Sigmoid colon (tissue), 6 donors: ENCODE measurements at regions not wholly inside any gene's neighbourhood (a gene's known extent, or its start where the extent isn't known, plus 50 kb on each side); places are given as distances from the start of the nearest gene placed in this dataset.

Source experiments
- DNase-seq: peaks from one replicate; pipeline ENCODE4 v3.0.0-alpha.2; 2019
- H3K27ac ChIP-seq, 4 donors: fragments of 200-600 bp; sonication (generic); one replicate each; pipeline ENCODE4 v1.5.1; 2016 to 2019; ENCODE audit warnings: mild to moderate bottlenecking in 1 of 4
- H3K27me3 ChIP-seq, 3 donors: fragments of 200-600 bp; sonication (generic); one replicate each; pipeline ENCODE4 v1.5.1; 2019; ENCODE audit warnings: mild to moderate bottlenecking in 1 of 3
- H3K36me3 ChIP-seq, 4 donors: fragments of 200-600 bp; sonication (generic); one replicate each; pipeline ENCODE4 v1.5.1; 2016 to 2019
- H3K4me1 ChIP-seq, 4 donors: fragments of 200-600 bp; sonication (generic); one replicate each; pipeline ENCODE4 v1.5.1; 2017 to 2019
- H3K4me3 ChIP-seq, 4 donors: fragments of 200-600 bp; sonication (generic); one replicate each; pipeline ENCODE4 v1.5.1; 2017 to 2019; ENCODE audit warnings: mild to moderate bottlenecking in 2 of 4, moderate library complexity in 1 of 4
- H3K9me3 ChIP-seq, 4 donors: fragments of 200-600 bp in 3 of 4; sonication (generic) in 3 of 4; one replicate each; pipeline versions ENCODE4 v1.5.1 to v1.6.1; 2013 to 2019
- CTCF ChIP-seq, 4 experiments: fragments of 450-650 bp in 3 of 4; fragments of 200-600 bp in 1 of 4; IDR thresholded peaks; one replicate each; pipeline ENCODE4 v1.5.1; 2016 to 2019; ENCODE audit warnings: antibody characterized with exemption in 4 of 4, mild to moderate bottlenecking in 3 of 4, moderate library complexity in 2 of 4
- EP300 ChIP-seq, 4 donors: sonication (generic); formaldehyde crosslinking; IDR thresholded peaks; one replicate each; pipeline ENCODE4 v1.6.1; 2017; ENCODE audit warnings: antibody characterized with exemption in 4 of 4
- POLR2A ChIP-seq, 2 donors: fragments of 450-650 bp; IDR thresholded peaks; one replicate each; pipeline ENCODE4 v1.6.1; 2016; ENCODE audit warnings: antibody characterized with exemption in 2 of 2, mild to moderate bottlenecking in 2 of 2, moderate library complexity in 2 of 2
- POLR2AphosphoS5 ChIP-seq, 4 donors: sonication (generic); formaldehyde crosslinking; IDR thresholded peaks; one replicate each; pipeline ENCODE4 v1.6.1; 2017; ENCODE audit warnings: antibody characterized with exemption in 4 of 4
- WGBS, 2 donors: extraction: QIAGEN DNeasy Blood & Tissue Kit; methylation state at CpG; one replicate each; pipeline ENCODE4 v1.1.7; 2013; 5-methylcytosine and 5-hydroxymethylcytosine counted together
- intact Hi-C: fragments of 100-400 bp; cut with DNase I; formaldehyde crosslinking; loops from one replicate; pipeline ENCODE4 v1.15.1; 2023
- donor health status: healthy with polysubstance abuse.
- donor health status: healthy.

- intact Hi-C loops = no loop called here
Observed at GRCh38 chr11:36824349-36824748, 226.3 kb upstream of the RAG2 start.

DNA sequence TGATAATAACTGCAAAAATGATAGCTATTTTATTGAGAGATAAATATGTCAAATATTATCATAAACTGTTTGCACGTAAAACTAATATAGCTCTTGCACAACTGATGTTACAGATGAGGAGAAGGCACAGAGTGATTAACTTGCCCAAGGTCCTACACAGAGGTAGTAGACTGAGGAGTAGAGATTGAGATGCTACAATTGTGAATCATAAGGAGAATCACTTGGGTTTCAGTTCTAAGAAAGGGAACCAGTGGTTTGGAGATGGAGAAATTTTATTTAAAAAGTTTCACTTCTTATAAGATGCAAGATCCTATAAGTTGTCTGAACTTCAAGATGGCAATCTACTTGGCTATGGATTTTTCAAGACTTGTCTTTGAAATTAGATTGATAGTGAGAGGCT lies 224.8 kb upstream of the RAG2 start:
- H3K4me3 ChIP-seq = no peak overlapping the region
- H3K36me3 ChIP-seq = no peaks in the 10 kb centered on the region
- H3K4me1 ChIP-seq = no peaks in the 10 kb centered on the region
- no peaks in the 10 kb centered on the region for H3K9me3 ChIP-seq
- no peak for TF ChIP-seq EP300 (IDR thresholded peaks at IDR 0.05)
- no peak for TF ChIP-seq CTCF (IDR thresholded peaks at IDR 0.05)
- TF ChIP-seq POLR2AphosphoS5 (IDR thresholded peaks at IDR 0.05) = no peak
- no peak for TF ChIP-seq POLR2A (IDR thresholded peaks at IDR 0.05)
- no peak overlapping the region for H3K27ac ChIP-seq
- DNase-seq = no peak
- intact Hi-C loops = no loop called here
- H3K27me3 ChIP-seq = no peaks in the 10 kb centered on the region
- 79 to 90% methylated on average over 1 of the region's 1 CpG for WGBS, 2 donors

More at GRCh38 chr11:36824349-36824748, 226.3 kb upstream of the RAG2 start:
- H3K4me3 ChIP-seq = no peak overlapping the region
- no peak overlapping the region for H3K27ac ChIP-seq
- H3K4me1 ChIP-seq = no peaks in the 10 kb centered on the region
- H3K36me3 ChIP-seq = no peaks in the 10 kb centered on the region
- no peak for DNase-seq
- WGBS, 2 donors = 57 to 81% methylated on average over 1 of the region's 1 CpG
- TF ChIP-seq POLR2AphosphoS5 (IDR thresholded peaks at IDR 0.05) (no peak), POLR2A (IDR thresholded peaks at IDR 0.05) (no peak), EP300 (IDR thresholded peaks at IDR 0.05) (no peak), CTCF (IDR thresholded peaks at IDR 0.05) (no peak)
- no peaks in the 10 kb centered on the region for H3K27me3 ChIP-seq
- no peaks in the 10 kb centered on the region for H3K9me3 ChIP-seq

DNA sequence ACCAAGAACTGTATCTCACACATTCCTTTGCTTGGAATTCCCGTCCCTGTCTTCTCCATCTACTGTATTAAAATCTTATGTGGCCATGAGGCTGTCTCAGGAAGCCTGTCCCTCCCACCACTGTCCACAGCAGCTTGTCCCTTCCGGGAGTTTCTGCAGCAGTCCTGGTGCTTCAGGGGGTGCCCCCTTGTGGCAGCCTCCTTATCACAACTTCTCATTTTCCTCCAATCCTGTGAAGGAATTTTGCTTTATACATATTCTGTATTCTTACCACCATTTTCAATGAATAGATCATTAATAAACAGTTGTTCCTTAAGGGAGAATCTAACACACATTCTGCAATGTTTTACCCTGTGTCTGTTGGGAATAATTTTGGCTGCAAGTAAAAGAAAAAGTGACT lies 220.4 kb upstream of the RAG2 start:
- WGBS, 2 donors = 34 to 58% methylated on average over 2 of the region's 2 CpGs
- Histone ChIP-seq H3K36me3 (no peaks in the 10 kb centered on the region), H3K4me1 (no peaks in the 10 kb centered on the region), H3K27me3 (no peaks in the 10 kb centered on the region), H3K27ac (no peak overlapping the region), H3K9me3 (no peaks in the 10 kb centered on the region), H3K4me3 (no peak overlapping the region)
- DNase-seq = no peak
- intact Hi-C loops = no loop called here
- TF ChIP-seq EP300 (IDR thresholded peaks at IDR 0.05) (no peak), POLR2AphosphoS5 (IDR thresholded peaks at IDR 0.05) (no peak), CTCF (IDR thresholded peaks at IDR 0.05) (no peak), POLR2A (IDR thresholded peaks at IDR 0.05) (no peak)

DNA sequence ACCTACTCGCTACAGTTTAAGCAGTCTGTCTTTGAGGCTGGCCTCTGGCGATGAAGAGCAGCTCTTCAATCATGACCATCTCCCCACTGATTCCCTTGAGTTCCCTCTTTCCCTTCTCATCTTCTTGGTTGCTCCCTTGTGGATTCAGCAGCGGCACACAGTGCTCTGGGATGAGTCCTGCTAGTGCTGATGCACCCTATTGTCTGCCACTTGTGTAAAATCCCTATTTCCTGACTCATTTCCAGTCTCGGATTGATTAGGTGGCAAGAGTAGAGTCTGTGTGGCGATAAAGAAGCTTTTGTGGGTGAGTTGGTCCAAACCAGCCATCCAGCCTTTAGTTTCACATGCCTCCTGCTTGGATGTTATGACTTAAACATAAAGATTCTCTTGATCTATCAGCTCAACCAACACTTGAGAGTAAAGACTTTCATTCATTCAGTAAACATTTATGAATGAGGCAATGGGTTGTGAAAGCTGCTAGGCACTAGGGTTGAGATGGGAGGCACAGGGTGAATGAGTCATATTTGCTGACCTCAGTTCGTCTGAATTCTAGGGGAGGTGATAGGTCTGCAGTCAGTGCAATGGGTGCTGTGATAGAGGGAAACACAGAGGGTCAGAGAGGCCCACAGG lies 219.4 kb upstream of the RAG2 start:
- no peaks in the 10 kb centered on the region for H3K36me3 ChIP-seq
- intact Hi-C loops = no loop called here

More for the DNA sequence above, 219.4 kb upstream of the RAG2 start:
- no peaks in the 10 kb centered on the region for H3K9me3 ChIP-seq
- H3K4me3 ChIP-seq = no peak overlapping the region
- no peak for TF ChIP-seq POLR2A (IDR thresholded peaks at IDR 0.05)
- no peak for TF ChIP-seq EP300 (IDR thresholded peaks at IDR 0.05)
- TF ChIP-seq CTCF (IDR thresholded peaks at IDR 0.05) = no peak
- TF ChIP-seq POLR2AphosphoS5 (IDR thresholded peaks at IDR 0.05) = no peak
- H3K27ac ChIP-seq = no peak overlapping the region
- WGBS, 2 donors = 73 to 79% methylated on average over 6 of the region's 6 CpGs
- no peaks in the 10 kb centered on the region for H3K4me1 ChIP-seq
- no peaks in the 10 kb centered on the region for H3K27me3 ChIP-seq
- DNase-seq = no peak
